ENCODE measurements at regions not wholly inside any gene's neighbourhood (a gene's known extent, or its start where the extent isn't known, plus 50 kb on each side); places are given as distances from the start of the nearest gene placed in this dataset.
"Not testable (repeated sequence)": the region's sequence is repeated elsewhere in the genome, so short reads cannot be mapped to it uniquely, and the experiment has no call there.

- CTCF ChIA-PET: no interaction called here
- no peak for DNase-seq (ENCODE audit: low spot score)
- TF ChIP-seq, protein P1, sequence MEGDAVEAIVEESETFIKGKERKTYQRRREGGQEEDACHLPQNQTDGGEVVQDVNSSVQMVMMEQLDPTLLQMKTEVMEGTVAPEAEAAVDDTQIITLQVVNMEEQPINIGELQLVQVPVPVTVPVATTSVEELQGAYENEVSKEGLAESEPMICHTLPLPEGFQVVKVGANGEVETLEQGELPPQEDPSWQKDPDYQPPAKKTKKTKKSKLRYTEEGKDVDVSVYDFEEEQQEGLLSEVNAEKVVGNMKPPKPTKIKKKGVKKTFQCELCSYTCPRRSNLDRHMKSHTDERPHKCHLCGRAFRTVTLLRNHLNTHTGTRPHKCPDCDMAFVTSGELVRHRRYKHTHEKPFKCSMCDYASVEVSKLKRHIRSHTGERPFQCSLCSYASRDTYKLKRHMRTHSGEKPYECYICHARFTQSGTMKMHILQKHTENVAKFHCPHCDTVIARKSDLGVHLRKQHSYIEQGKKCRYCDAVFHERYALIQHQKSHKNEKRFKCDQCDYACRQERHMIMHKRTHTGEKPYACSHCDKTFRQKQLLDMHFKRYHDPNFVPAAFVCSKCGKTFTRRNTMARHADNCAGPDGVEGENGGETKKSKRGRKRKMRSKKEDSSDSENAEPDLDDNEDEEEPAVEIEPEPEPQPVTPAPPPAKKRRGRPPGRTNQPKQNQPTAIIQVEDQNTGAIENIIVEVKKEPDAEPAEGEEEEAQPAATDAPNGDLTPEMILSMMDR (conservative IDR thresholded peaks at IDR 0.05; ENCODE audit: low read depth): no peak
- POLR2A ChIA-PET (ENCODE audit: low non-redundant PET): no interaction called here
- no peak overlapping the region for H3K27ac ChIP-seq
Observed at GRCh38 chr11:21653951-21654421, 538.9 kb upstream of the ANO5 start.

DNA sequence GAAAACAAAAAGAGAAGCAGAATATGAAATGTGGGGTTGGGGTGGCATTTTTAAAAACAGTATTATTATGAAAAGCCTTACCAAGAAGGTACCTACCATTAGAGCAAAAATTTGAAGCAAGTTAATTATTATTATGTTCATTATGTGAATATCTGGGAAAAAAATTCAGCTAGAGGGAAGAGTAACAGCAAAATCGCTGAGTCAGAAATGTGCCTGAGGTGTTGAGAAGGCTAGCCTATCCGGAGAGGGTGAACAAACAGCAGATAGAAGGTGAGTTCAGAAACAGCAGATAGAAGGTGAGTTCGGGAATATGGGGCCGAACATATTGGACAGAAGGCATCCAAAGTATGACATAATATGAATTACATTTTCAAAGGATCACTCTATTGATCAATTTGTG is 536.8 kb upstream of the ANO5 start:
- TF ChIP-seq, protein P1 (conservative IDR thresholded peaks at IDR 0.05; ENCODE audit: low read depth): no peak
- no peak overlapping the region for H3K27ac ChIP-seq
- POLR2A ChIA-PET (ENCODE audit: low non-redundant PET): no interaction called here
- CTCF ChIA-PET: interaction anchor here (1.1 kb wide), 1 partner anchor 10 kb away, joined by 3 read pairs; no protein-coding TSS in a partner anchor
- no peak for DNase-seq (ENCODE audit: low spot score)

DNA sequence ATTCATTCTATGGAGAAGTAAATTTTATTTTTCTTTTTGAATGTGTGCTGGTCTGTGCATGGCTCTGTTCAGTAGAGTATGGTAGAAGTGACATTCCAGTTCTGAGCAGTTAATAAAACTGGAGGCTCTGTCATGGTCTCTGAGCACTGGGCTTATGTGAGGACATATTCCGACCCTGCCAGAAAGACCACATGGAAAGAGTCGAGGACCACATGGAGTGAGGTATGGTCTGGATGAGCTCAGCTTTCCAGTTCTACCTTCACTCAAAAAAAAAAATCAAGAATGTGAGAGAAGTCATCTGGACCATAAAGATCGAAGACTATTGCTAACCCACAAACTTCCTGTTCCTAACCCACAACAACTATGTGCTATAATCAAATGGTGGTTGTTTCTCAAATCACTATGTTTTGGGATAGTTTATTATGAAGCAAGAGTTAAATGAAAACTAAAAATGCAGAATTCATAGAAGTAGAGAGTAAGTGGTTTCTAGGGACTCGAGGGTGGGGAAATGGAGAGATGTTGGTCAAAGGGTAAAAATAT is 534.2 kb upstream of the ANO5 start:
- H3K27ac ChIP-seq: no peak overlapping the region
- POLR2A ChIA-PET (ENCODE audit: low non-redundant PET): no interaction called here
- CTCF ChIA-PET: no interaction called here
- TF ChIP-seq, protein P1 (conservative IDR thresholded peaks at IDR 0.05; ENCODE audit: low read depth): no peak
- DNase-seq (ENCODE audit: low spot score): no peak

DNA sequence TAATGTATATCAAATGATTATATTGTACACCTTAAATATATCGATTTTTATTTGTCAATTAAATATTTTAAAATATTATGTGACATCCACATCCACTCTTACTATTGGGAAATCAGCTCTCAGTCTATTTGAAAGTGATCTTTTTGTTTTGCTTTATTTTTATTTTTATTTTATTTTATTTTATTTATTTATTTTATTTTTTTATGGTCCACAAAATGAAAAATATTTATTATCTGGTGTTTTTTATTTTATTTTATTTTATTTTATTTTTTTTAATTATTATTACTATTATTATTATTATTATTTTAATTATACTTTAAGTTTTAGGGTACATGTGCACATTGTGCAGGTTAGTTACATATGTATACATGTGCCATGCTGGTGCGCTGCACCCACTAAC is 533.5 kb upstream of the ANO5 start:
- H3K27ac ChIP-seq; CTCF ChIA-PET; DNase-seq (ENCODE audit: low spot score); POLR2A ChIA-PET (ENCODE audit: low non-redundant PET): not testable (repeated sequence)

- CTCF ChIA-PET: no interaction called here
- POLR2A ChIA-PET (ENCODE audit: low non-redundant PET): no interaction called here
- no peak for DNase-seq (ENCODE audit: low spot score)
- TF ChIP-seq, protein P1 (conservative IDR thresholded peaks at IDR 0.05; ENCODE audit: low read depth): no peak
- H3K27ac ChIP-seq: no peak overlapping the region
Observed at GRCh38 chr11:21659961-21660360, 532.9 kb upstream of the ANO5 start.

DNA sequence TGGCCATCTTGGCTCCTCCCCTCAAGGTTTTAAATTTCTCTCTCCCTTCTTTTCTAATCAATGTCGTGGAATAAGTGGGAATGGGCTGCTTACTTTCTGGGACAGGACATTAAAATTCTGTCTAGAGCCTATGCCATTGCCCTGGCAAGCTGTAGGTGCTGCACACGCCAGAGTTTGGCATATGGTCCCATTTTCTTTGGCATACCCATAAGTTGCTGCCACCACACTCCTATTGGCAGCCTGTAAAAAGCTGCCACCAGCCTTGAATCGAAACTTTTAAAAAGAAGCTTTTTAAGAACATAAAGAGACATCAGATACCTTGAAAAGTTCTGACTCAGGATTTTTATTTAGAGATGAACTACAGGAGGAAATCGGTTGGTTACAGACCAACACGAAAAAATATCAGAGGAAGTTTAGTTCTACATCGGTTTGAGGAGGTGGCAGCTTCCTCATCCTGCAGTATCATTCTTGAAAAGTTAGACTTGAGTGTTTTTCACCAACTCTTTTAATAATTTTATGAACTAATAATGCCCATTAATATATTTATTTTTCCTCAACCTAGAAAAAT is 517.8 kb upstream of the ANO5 start:
- ChIA-PET CTCF (no interaction called here), POLR2A (ENCODE audit: low non-redundant PET) (no interaction called here)
- H3K27ac ChIP-seq: no peak overlapping the region
- DNase-seq (ENCODE audit: low spot score): no peak
- TF ChIP-seq, protein P1 (conservative IDR thresholded peaks at IDR 0.05; ENCODE audit: low read depth): no peak

DNA sequence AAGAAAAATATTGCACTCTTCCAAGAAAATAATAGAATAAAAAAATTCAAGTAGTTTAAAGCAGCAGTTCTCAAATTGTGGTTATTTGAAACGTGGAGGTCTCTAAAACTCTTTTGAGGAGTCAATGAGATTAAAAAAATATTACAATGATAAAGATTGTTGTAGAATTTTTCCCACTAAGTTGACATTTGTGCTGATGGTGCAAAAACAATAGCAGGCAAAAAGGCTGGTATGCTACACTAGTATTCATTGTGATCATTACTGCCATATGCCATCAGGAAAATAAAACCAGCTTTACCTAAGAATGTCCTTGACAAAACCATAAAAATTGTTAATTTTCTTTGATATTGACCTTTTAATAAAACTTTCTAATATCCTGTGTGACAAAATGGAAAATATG is 505.2 kb upstream of the ANO5 start:
- no peak for DNase-seq (ENCODE audit: low spot score)
- ChIA-PET CTCF (no interaction called here), POLR2A (ENCODE audit: low non-redundant PET) (no interaction called here)
- TF ChIP-seq, protein P1 (conservative IDR thresholded peaks at IDR 0.05; ENCODE audit: low read depth): no peak
- no peak overlapping the region for H3K27ac ChIP-seq

Measured in RWPE1 (cell line).